K562 (cell line): ENCODE measurements at regions not wholly inside any gene's neighbourhood (a gene's known extent, or its start where the extent isn't known, plus 50 kb on each side); places are given as distances from the start of the nearest gene placed in this dataset.

ENCODE experiments used
- ATAC-seq: fragments of 200-7000 bp; cut with Tn5 transposase; 3 replicates; pipeline ENCODE4 v1.9.1; 2020; ENCODE audit warnings: moderate library complexity
- BruUV-seq: library from RNA; stranded (reverse); fragments of 400-500 nt; replicated peaks from 2 replicates; lab custom pipeline; 2021; lab: Mats Ljungman, UMichigan
- CTCF ChIA-PET: fragments of 300-600 bp; formaldehyde crosslinking; extraction: SDS; loops from one replicate; lab custom pipeline; 2021; ENCODE audit warnings: low intra/inter-chr PET ratio; lab: Yijun Ruan, JAX
- POLR2A ChIA-PET: fragments of 300-600, 350-650 bp; sonication (Branson Sonifier 250); formaldehyde crosslinking; extraction: SDS; loops from one replicate; lab custom pipeline; 2021; ENCODE audit warnings: antibody characterized with exemption, inconsistent platforms; lab: Yijun Ruan, JAX
- DNase-seq, 4 experiments: peaks; one replicate each; pipeline versions ENCODE4 v3.0.0 to v3.0.0-alpha.2; 2011 to 2018; ENCODE audit warnings: low spot score in 3 of 4, mixed read lengths in 3 of 4; ENCODE audit errors: extremely low read depth in 1 of 4
- FAIRE-seq: peaks from 2 replicates; lab custom pipeline; 2011; peaks lifted over from hg19 to GRCh38; lab: Jason Lieb, UNC
- H2AFZ ChIP-seq: 2 replicates; pipeline ENCODE4 v1.6.0; 2011; ENCODE audit warnings: low read depth, low read length, control low read depth, inconsistent platforms
- H3K27ac ChIP-seq: fragments of 200-600 bp; 3 replicates; pipeline ENCODE4 v1.8.0; 2011; ENCODE audit warnings: low read depth, mild to moderate bottlenecking, control low read depth, inconsistent platforms, low read length, moderate library complexity, mixed read lengths; ENCODE audit errors: extremely low read depth
- H3K27me3 ChIP-seq, 2 experiments: fragments of 300-600 bp in 1 of 2; 2 replicates in 1 of 2; 3 replicates in 1 of 2; pipeline versions ENCODE4 v1.6.0 to v1.8.0; 2011; ENCODE audit warnings: inconsistent platforms in 2 of 2, low read length in 2 of 2, mild to moderate bottlenecking in 1 of 2, mixed read lengths in 1 of 2, moderate library complexity in 1 of 2; ENCODE audit not compliant: control insufficient read depth in 2 of 2, insufficient read depth in 2 of 2
- H3K36me3 ChIP-seq: fragments of 300-600 bp; 3 replicates; pipeline ENCODE4 v1.8.0; 2011; ENCODE audit warnings: mild to moderate bottlenecking, low read length, inconsistent platforms; ENCODE audit not compliant: control insufficient read depth, insufficient read depth
- H3K4me1 ChIP-seq, 2 experiments: fragments of 200-600 bp in 1 of 2; replicated peaks in 1 of 2; 2 replicates in 1 of 2; 3 replicates in 1 of 2; pipeline versions ENCODE4 v1.5.1 to v1.8.0; 2011; ENCODE audit warnings: inconsistent platforms in 2 of 2, low read length in 2 of 2, mild to moderate bottlenecking in 1 of 2, mixed read lengths in 1 of 2, moderate library complexity in 1 of 2; ENCODE audit not compliant: control insufficient read depth in 2 of 2, insufficient read depth in 2 of 2
- H3K4me2 ChIP-seq: 2 replicates; pipeline ENCODE4 v1.6.1; 2011; ENCODE audit warnings: low read length, control low read depth, inconsistent platforms, mixed read lengths; ENCODE audit not compliant: insufficient read depth
- H3K4me3 ChIP-seq: fragments of 200-600 bp; sonication (generic), shearing (Covaris generic); 2 replicates; pipeline ENCODE4 v1.5.1; 2016; ENCODE audit warnings: control low read depth, inconsistent platforms
- H3K79me2 ChIP-seq: fragments of 200-600 bp; 3 replicates; pipeline ENCODE4 v1.8.0; 2011; ENCODE audit warnings: low read length, inconsistent platforms; ENCODE audit not compliant: control insufficient read depth, insufficient read depth
- H3K9ac ChIP-seq, 2 experiments: 2 replicates each; pipeline versions ENCODE4 v1.6.0 to v1.6.1; 2011; ENCODE audit warnings: low read depth in 2 of 2, low read length in 2 of 2, control low read depth in 1 of 2, inconsistent platforms in 1 of 2, mild to moderate bottlenecking in 1 of 2, mixed read lengths in 1 of 2; ENCODE audit not compliant: insufficient read depth in 1 of 2
- H3K9me1 ChIP-seq: one replicate; pipeline ENCODE4 v1.6.0; 2011; ENCODE audit warnings: inconsistent platforms, mild to moderate bottlenecking, low read length, moderate library complexity; ENCODE audit not compliant: control insufficient read depth, insufficient read depth
- H3K9me3 ChIP-seq: replicated peaks from 2 replicates; pipeline ENCODE4 v1.5.1; 2011; ENCODE audit warnings: low read depth, low read length, inconsistent platforms; ENCODE audit not compliant: control insufficient read depth, insufficient read depth
- H4K20me1 ChIP-seq: replicated peaks from 2 replicates; pipeline ENCODE4 v1.6.1; 2011; ENCODE audit warnings: low read length, inconsistent platforms, mixed read lengths; ENCODE audit not compliant: control insufficient read depth, insufficient read depth
- FOXA1 ChIP-seq: fragments of 450-650 bp; IDR thresholded peaks from 2 replicates; pipeline ENCODE4 v1.6.1; 2016; ENCODE audit warnings: mild to moderate bottlenecking, borderline replicate concordance
- PCBP2 ChIP-seq: fragments of 200-400 bp; formaldehyde crosslinking; IDR thresholded peaks from 2 replicates; pipeline ENCODE4 v1.6.1; 2018; ENCODE audit warnings: low read length, low read depth, mild to moderate bottlenecking, moderate library complexity; ENCODE audit not compliant: poor library complexity, severe bottlenecking
- PRDM10 ChIP-seq: fragments of 450-650 bp; IDR thresholded peaks from 2 replicates; pipeline ENCODE4 v1.6.1; 2018; ENCODE audit not compliant: partially characterized antibody
- RBM22 ChIP-seq: fragments of 200-400 bp; formaldehyde crosslinking; IDR thresholded peaks from 2 replicates; pipeline ENCODE4 v1.6.1; 2018; ENCODE audit warnings: low read length, low read depth; ENCODE audit not compliant: poor library complexity, severe bottlenecking
- SAFB2 ChIP-seq: fragments of 200-400 bp; formaldehyde crosslinking; IDR thresholded peaks from 2 replicates; pipeline ENCODE4 v1.6.1; 2018; ENCODE audit warnings: borderline replicate concordance, low read length, low read depth, moderate library complexity; ENCODE audit not compliant: severe bottlenecking
- ZNF57 ChIP-seq: fragments of 450-650 bp; formaldehyde crosslinking; IDR thresholded peaks from 2 replicates; pipeline ENCODE4 v1.4.0; 2020; ENCODE audit warnings: mild to moderate bottlenecking, moderate library complexity
- WGBS: fragments of 100-300 bp; shearing (Covaris generic); methylation state at CpG from one replicate; pipeline ENCODE4 v1.1.6; 2016; ENCODE audit warnings: low coverage, mixed read lengths; ENCODE audit not compliant: insufficient coverage; ENCODE audit errors: missing lambda C conversion rate; 5-methylcytosine and 5-hydroxymethylcytosine counted together
- in situ Hi-C: fragments of 300-500 bp; cut with MboI; formaldehyde crosslinking; loops from 4 replicates; pipeline ENCODE4 v1.15.0; 2018; ENCODE audit warnings: inconsistent platforms, mixed read lengths
- intact Hi-C: fragments of 100-400 bp; cut with micrococcal nuclease; formaldehyde crosslinking; loops from 2 replicates; pipeline ENCODE4 v1.14.2; 2022

- in situ Hi-C loops, result no loop called here
- no TSS peak for BruUV-seq
- CTCF ChIA-PET, result interaction anchor here (0.5 kb wide), 1 partner anchor 123 kb away, joined by 5 read pairs; no protein-coding TSS in a partner anchor
- Histone ChIP-seq H3K9ac (no peak overlapping the region), H3K4me1 (peaks cover 0 to 7% of the 10 kb centered on the region in 2 experiments; a peak in 2 of 5 replicates), H3K79me2 (no peaks in the 10 kb centered on the region), H3K9me1 (no peaks in the 10 kb centered on the region), H2AFZ (no peak overlapping the region), H3K27me3 (peaks cover 5 to 11% of the 10 kb centered on the region in 2 experiments; a peak in 4 of 5 replicates), H3K27ac (no peak overlapping the region), H3K36me3 (no peaks in the 10 kb centered on the region), H4K20me1 (no peaks in the 10 kb centered on the region), H3K4me2 (no peak overlapping the region), H3K4me3 (no peak overlapping the region), H3K9me3 (no peaks in the 10 kb centered on the region)
- intact Hi-C loops, result no loop called here
- WGBS, result 2% methylated on average over 10 of the region's 10 CpGs
- no peak for DNase-seq
- FAIRE-seq, result no peak
- POLR2A ChIA-PET, result no interaction called here
- TF ChIP-seq FOXA1 (no peak), RBM22 (no peak), PRDM10 (no peak), SAFB2 (no peak), ZNF57 (no peak), PCBP2 (no peak)
- no peak for ATAC-seq
Observed at GRCh38 chr10:30683496-30683895, 53.9 kb upstream of the LYZL2 start.
